ENCODE measurements at regions not wholly inside any gene's neighbourhood (a gene's known extent, or its start where the extent isn't known, plus 50 kb on each side); places are given as distances from the start of the nearest gene placed in this dataset.

DNA sequence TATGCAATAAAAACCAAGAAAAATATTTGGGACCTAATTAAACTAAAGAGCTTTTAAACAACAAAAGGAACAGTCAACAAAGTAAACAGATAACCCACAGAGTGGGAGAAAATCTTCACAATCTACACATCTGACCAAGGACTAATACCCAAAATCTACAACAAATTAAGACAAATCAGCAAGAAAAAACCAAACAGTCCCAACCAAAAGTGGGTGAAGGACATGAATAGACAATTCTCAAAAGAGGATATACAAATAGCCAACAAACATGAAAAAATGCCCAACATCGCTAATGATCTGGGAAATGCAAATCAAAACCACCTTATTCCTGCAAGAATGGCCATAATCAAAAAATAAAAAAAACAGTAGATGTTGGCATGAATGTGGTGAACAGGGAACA, 250.1 kb downstream of the C1D start:
- DNase-seq (ENCODE audit: extremely low read depth in 1 of 2, low read depth in 1 of 2), result no peak

DNA sequence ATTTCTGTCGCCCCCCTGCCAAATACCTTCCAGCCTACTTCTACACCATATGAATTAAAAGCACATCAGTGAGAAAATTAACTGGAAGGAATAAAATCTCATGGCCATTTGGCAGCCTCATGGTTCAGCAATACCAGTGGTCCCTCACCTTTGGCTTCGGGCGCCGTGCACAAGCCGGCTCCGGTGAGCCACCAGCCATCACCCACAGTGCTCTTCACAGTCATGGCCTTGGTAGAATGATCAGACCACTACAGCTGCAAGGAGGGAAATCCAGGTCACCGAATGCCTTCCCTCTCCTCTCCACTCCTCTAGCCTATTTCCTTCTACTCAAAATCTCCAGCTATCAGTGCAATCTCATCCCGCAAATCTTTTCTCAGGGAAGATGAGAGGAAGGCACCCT, 239.1 kb downstream of the C1D start:
- no peak for DNase-seq (ENCODE audit: extremely low read depth in 1 of 2, low read depth in 1 of 2)

DNA sequence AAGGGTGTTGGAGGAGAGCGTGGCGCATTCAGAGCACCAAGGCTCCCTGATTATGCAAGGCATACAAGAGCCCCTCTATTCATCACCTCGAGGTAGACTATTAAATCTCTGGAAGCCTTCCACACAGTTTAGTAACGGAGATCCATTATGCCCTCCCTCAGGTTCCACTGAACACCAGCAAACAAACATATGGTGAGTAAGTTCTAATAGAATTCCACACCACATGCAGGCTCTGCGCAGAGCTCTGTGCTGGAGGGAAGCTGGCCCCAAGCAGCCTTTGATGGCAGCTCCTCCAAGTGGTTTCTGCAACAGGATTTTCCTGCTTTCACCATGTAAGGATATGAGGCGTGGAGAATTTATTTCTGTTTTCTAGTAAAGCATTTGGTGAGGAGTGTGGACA, 238.6 kb downstream of the C1D start:
- no peak for DNase-seq (ENCODE audit: extremely low read depth in 1 of 2, low read depth in 1 of 2)

DNA sequence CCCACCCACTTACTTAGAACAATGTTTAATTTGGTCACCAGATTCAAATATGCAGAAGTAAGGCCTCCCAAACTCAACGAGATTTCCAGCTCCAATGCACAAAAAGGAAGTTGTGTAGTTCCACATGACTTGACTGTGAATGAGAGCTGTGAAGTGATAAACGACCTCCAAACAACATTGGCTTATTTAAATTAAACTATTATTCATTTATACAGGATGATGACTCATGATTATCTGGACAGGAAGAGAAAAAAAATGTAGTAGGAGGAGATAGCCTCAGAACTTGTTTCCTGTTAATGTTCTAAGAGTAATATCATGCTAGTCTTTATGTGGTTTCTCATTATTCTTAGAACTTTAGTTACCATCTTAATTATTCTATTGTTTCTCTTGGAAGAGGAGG, 237.3 kb downstream of the C1D start:
- no peak for DNase-seq (ENCODE audit: extremely low read depth in 1 of 2, low read depth in 1 of 2)

DNA sequence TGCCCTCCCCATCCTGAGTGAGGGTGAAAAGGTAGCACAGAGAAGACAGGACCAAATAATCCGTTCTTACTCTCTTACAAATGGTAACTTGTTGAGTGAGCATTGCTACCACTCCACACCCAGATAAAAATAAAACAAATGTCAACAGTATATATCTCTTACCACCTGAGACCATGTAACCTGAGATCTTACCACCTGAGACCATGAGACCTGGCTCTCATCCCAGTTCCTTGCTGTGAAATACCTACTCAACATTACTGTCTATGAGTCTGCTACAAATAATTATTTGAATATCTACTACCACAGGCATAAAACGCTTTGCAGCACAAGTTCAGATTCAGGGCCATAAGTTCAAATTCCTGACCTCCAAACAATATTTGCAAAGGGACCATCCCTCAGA, 234.7 kb downstream of the C1D start:
- no peak for DNase-seq (ENCODE audit: extremely low read depth in 1 of 2, low read depth in 1 of 2)

DNA sequence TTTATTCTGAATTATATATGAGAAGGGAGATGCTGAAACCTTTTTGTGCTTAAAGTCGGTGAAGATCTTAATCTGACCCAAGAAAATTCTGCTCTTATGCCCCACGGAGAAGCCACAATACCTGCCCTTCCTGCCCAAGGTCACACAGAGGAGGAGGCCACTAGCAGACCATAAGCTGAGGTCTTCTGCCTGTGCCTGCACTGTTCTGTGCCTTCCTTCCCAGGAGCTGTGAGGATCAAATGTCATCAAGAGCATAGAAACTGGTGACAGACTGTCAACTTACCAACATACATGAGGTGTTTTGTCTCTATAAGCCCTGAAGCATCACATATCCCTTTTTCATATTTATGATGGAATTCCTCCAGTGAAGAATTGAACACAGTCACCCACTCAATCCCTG, 233.3 kb downstream of the C1D start:
- DNase-seq (ENCODE audit: extremely low read depth in 1 of 2, low read depth in 1 of 2), result no peak

DNA sequence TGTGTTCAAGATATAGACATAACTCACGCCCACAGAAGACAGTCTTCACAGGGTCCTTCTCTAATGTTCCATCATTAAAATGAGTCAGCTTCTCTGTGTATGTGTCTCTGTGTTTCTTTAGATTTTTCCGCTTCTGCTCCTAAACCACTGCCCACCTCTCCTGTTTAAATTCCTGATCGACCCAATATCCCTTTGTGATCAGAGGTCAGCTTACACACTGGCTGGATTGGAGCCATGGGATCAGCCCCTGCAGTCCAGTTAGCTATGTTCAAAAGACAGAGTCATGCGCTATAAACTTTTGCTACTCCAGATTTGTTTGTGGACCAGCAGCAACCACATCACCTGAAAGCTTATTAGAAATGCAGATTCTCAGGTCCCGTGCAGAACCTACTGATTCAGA, 229.2 kb downstream of the C1D start:
- no peak for DNase-seq (ENCODE audit: extremely low read depth in 1 of 2, low read depth in 1 of 2)

DNA sequence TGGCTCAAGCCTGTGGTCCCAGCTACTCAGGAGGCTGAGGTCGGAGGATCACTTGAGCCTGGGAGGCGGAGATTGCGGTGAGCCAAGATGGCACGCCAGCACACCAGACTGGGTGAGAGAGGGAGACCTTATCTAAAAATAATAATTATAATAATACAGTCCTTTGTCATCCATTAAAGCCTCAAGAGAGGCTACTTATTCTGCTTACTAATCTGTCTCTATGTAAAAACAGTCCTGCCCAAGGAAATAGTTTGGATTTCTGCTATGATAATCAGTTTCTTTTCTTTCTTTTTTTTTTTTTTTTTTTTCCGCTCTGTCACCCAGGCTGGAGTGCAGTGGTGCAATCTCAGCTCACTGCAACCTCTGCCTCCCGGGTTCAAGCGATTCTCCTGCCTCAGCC, 228.3 kb downstream of the C1D start:
- DNase-seq (ENCODE audit: extremely low read depth in 1 of 2, low read depth in 1 of 2), result no peak

DNA sequence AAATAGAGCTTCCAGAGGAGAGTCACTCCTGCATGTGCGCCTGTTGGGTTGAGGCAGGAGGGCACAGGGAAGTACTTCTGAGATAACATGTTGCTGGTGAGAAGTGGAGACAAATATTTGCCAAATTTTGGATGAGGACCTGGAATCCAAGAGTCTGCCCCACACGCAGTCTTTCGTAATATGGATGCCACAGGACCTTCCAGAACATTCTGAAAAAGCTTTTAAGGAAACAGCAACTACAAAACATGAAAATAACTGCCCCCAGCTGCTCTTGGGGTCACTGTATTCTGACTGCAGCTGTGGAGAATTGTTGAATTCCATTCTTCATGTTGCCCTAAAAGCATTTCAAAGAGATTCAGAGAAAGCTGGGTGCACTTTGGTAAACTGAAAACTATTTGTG, 227.5 kb downstream of the C1D start:
- DNase-seq (ENCODE audit: extremely low read depth in 1 of 2, low read depth in 1 of 2), result no peak

DNA sequence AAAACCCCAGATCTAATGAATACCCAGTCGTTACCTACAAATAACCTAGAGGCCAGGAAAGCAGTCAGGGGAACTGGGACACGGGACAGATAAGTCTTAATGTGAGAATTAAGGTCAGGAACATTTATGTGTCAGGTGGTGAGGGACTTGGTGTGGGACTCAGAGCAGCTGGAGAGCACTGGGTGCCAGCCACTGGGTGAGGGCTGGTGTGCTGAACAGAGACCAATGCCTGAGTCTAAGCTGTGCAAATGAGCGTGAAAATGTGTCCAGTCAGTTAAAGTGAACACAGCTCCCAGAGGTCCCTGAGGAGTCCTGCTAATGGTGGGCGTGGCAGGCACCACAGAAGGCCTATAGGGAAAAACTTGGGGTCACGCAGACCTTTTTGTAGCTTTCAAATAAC, 225.9 kb downstream of the C1D start:
- no peak for DNase-seq (ENCODE audit: extremely low read depth in 1 of 2, low read depth in 1 of 2)

DNA sequence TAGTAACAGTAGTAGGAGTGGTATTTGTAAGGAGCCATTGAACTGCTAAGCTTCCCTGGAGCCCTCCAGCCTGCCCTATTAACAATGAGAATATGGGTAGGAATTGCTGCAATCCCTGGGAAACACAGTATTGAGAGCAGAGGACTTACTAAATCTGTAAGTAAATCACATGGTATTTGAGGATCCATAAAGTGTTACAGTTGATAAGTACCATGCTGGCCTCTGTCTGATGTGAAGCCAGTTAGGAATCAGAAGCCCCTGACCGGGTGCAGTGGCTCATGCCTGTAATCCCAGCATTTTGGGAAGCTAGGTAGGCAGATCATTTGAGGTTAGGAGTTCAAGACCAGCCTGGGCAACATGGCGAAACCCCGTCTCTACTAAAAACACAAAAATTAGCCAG, 224.6 kb downstream of the C1D start:
- DNase-seq (ENCODE audit: extremely low read depth in 1 of 2, low read depth in 1 of 2), result no peak

DNA sequence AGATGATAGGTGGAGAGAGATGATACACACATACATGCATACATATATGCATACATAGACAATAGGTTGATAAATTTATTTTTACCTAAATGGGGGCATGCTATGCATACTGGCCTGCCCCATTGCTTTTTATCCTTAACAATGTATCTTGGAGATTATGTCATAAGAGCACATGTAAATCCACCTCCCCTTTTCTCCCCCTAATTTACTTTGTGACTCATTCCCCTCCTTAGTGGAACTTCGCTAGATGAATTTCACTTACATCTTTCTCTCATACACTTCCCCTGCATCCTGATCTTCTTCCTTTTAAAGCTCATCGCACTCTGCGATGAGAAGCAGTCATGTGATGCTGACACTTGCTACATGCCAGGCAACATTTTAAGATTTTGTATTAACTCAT, 223.6 kb downstream of the C1D start:
- no peak for DNase-seq (ENCODE audit: extremely low read depth in 1 of 2, low read depth in 1 of 2)

DNA sequence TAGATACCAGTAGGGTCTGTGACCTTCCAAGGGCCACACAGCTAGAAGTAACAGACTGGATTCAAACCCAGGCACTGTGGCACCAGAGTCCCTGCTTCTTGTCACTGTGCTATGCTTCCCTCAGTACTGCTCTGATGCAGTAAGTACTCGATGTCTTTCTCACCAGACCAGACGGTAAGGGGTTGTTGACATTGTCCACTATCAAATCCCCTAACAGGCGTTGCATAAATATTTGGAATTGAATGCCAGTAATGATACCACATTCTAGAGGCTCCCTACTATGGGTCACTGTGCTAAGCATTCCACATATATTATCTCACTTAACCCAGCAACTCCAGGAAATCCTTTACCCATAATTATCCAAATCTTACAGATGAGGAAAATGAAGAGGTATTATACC, 223.1 kb downstream of the C1D start:
- no peak for DNase-seq (ENCODE audit: extremely low read depth in 1 of 2, low read depth in 1 of 2)

DNA sequence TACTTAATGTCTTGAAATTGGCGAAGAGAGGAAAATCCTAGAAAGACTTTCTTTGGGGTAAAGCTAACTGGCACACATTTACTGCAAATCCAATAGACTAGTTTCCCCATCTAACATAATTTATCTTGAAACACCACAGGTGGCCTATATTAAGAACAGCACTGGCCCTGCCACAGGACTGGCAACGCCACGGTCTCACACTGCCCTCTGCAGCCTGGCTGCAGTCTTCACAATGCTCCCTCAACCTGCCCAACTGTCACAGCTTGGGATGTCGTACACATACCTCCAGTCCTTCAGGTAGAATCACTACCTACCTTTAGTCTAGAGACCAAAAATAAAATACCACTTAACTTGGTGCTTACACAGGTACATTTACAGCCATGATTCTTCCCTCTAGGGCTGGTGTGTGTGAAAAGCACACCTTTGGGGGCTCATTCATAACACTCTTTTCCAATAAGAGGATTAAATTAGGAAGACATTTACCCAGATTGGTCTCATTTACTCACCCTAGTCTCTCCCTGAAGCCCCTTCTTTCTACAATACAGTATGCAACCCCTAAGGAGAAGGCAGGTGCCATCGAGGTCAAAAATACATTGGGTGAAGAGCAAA, 222.2 kb downstream of the C1D start:
- peak in 1 of 2 donors; percentile 2 for DNase-seq (ENCODE audit: extremely low read depth in 1 of 2, low read depth in 1 of 2)

DNA sequence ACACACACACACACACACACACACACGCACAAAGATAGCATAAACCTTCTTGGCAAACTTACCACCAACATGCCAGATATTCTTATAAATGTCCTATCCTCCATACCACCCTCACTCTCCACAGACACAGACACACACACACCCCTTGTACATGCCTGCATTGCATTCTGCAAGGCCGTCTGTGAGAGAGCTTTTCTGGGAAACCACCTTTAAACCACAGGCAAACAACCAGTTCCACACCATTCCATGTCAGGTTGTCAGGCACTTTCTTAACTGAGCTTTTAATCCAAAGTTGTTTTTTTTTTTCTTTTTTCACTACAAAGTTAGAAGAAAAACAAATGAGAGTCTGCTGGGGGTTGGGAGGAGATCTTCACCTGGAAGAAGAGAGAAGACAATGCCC, 221.1 kb downstream of the C1D start:
- no peak for DNase-seq (ENCODE audit: extremely low read depth in 1 of 2, low read depth in 1 of 2)

DNA sequence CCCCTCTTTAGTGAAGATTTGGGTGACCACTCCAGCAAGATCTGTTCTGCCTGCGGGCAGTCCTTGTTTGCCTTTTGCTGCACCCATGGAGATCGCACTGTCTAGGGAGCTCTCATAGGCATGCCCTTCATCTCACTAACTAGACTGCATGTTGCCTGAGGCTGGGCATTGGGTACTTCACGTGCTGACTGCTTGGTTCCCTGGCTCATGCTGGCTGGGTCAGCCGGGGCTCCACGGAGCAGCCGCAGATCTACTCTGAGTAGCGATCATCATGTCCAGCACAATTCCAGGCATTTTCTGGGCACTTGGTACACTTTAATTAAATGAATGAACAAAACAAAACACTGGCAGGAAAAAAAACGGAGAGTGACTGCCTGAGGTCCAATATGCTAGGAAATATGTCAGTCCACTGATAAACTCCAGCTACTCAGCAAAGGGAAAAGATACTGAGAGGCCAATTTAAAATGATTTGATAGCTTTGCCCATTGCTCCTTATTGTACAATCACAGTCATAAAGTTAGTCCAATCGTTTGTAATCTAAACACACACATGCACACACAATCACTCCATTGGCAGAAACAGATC, 220.3 kb downstream of the C1D start:
- no peak for DNase-seq (ENCODE audit: extremely low read depth in 1 of 2, low read depth in 1 of 2)

DNA sequence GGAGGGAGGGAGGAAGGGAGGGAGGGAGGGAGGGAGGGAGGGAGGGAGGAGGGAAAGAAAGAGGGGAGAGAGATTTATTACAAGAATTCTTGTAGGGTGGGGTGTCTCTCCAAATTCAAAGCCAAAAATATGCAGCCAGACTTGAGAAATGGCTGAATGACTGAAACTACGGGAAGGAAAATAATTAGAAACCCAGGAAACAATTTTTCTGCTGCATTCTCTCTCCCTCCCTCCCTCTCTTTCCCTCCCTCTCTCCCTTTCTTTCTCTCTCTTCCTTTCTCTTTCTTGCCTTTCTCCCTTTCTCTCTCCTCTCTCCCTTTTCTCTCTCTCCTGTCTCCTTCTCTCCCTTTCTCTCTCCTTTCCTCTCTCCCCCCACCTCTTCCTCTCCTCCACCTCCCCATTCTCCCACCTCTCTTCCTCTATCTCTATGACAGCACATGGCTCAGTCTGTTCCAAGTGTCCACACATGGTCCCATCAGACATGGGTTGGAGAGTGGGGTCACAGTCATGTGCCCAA, 218.7 kb downstream of the C1D start:
- no peak for DNase-seq (ENCODE audit: extremely low read depth in 1 of 2, low read depth in 1 of 2)

DNA sequence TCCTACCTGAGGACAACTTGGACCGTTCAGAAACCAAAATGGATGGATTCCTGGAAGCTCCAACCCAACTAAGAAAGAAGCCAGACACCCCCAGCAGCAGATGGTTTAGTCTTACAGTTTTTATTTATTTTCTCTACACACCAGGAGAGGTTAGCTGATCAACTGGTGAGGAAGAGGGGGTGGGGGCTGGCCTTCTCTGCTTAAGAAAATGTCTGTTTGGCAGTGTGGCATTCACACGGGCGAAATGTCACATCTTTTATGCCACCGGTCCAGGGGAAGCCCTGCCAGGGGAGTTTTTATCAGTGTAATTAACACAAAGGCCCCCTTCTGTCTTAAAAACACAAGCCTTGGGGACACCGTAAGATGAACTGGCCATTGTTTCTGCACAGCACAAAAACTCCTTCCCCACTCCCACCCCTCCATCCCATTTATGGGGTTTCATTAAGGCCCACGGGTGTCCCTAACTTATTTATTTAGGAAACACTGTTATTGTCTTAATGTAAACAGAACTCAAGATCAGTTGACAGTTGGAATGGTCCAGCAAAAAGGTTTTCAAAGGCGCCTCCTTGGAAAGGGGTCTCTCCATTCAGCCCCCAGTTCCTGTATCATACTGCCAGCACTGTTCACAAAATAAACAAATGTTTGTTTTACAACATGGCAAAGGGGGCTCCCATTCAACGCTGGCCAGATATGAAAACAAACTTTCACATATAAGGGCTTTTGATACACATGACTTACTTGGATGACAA, 217.0 kb downstream of the C1D start:
- DNase-seq (ENCODE audit: extremely low read depth in 1 of 2, low read depth in 1 of 2), result no peak

DNA sequence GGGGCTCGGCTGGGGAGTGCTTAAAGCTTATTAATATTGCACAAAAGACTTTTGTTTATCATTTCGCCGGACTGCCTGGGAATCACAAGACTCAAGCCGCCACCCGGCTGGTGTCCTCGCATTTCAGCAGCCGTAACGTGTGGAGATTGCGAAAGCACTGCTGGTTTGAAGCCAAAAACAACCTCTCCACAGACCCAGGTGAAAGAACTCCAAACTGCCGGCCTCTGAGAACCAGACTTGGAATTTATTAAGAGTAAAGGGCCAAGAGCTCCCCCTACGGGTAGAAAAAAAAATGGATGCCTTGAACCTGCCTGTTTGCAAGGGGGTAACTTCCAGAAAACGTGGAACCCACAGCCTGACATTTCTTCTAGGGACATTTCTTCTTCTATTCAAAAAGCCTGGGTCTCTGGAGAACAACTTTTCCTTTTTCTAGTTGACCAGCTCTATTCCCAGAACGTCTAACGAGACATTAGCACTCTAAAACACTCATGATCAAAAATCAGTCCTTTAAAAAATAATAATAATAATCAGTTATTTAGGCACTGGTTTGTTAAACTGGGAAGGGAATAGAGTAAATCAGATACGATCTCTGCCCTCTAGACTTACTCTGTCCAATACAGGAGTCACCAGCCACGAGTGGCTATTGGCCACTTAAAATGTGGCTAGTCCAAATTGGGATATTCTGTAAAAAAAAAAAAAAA, 216.3 kb downstream of the C1D start:
- DNase-seq (ENCODE audit: extremely low read depth in 1 of 2, low read depth in 1 of 2), result no peak

DNA sequence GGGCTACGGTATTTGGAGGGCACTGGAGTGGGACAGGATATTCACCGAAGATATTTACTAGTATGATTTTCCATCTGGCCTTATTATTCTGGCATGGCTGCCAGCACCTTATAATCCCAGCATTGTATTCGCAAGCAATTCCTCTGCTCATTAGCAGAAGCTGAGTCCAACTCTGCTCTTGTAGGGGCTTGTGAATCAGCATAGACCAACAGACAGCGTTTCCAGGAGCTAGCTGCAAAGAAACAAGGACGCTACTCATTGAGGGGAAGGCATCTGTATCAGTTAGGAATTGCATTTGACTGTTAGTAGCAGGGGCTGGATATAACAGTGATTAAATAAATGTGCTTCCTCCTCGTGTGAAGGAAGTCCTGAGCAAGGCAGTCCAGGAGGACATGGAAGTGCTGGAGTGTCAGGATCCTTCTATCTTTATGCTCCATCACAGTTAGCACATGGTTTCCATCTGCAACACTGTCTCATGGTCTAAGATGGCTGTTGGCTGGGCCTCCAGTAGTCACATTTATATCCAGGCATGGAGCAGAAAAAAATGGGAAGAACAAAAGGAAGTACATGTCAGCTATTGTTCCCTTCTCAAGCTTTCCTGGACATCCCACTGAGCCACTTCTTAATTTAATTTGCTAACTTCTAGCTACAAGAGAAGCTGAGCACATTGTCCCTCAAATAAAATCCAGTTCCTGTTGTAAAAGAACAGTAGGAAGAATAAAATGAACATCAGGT, 214.1 kb downstream of the C1D start:
- DNase-seq (ENCODE audit: extremely low read depth in 1 of 2, low read depth in 1 of 2), result no peak

DNA sequence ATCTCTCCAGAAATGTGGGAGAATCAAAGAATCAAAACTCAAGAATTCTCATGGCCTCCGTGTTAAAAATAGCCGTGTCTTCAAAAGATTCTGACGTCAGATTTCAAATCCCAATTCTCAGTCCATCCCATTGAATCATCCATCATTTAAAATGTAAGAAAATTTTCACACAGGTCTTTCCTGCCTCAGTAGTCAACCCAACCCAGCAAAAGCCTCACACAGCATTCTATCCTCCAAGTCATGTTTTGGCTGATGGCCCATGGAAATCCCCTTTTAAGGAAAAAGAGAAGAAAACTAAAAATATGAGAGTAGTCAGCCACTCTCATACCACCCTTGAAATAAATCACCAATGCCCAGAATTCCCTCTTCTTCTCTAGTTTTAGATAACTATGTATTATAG, 211.8 kb downstream of the C1D start:
- DNase-seq (ENCODE audit: extremely low read depth in 1 of 2, low read depth in 1 of 2), result no peak
